HG03025 (cell line): ENCODE measurements at regions not wholly inside any gene's neighbourhood (a gene's known extent, or its start where the extent isn't known, plus 50 kb on each side); places are given as distances from the start of the nearest gene placed in this dataset.

Experiments
- ATAC-seq: cut with Tn5 transposase; IDR thresholded peaks from one replicate; pipeline ENCODE4 v1.9.1; 2021; ENCODE audit warnings: mild to moderate bottlenecking, moderate library complexity; ENCODE audit not compliant: unreplicated experiment, low FRiP score

GRCh38 chr21:24208562-24209260, 1398.6 kb downstream of the MRPL39 start:
- ATAC-seq, result no peak

GRCh38 chr21:24205319-24205718, 1402.0 kb downstream of the MRPL39 start:
- ATAC-seq, result no peak

GRCh38 chr21:24204641-24205040, 1402.6 kb downstream of the MRPL39 start:
- no peak for ATAC-seq

- no peak for ATAC-seq
Measured at GRCh38 chr21:24200052-24200451, 1407.2 kb downstream of the MRPL39 start.

- ATAC-seq, result no peak
Measured at GRCh38 chr21:24197923-24198322, 1409.4 kb downstream of the MRPL39 start.

- no peak for ATAC-seq
Measured at GRCh38 chr21:24197132-24197643, 1410.1 kb downstream of the MRPL39 start.

- no peak for ATAC-seq
Measured at GRCh38 chr21:24188506-24188905, 1418.8 kb downstream of the MRPL39 start.

GRCh38 chr21:24183077-24183476, 1424.2 kb downstream of the MRPL39 start:
- no peak for ATAC-seq

- no peak for ATAC-seq
Measured at GRCh38 chr21:24179110-24179509, 1428.2 kb downstream of the MRPL39 start.

GRCh38 chr21:24175106-24175505, 1432.2 kb downstream of the MRPL39 start:
- no peak for ATAC-seq

- ATAC-seq, result no peak
Measured at GRCh38 chr21:24171736-24172135, 1435.5 kb downstream of the MRPL39 start.

- ATAC-seq, result no peak
Measured at GRCh38 chr21:24163539-24163938, 1443.7 kb downstream of the MRPL39 start.

GRCh38 chr21:24160528-24160927, 1446.8 kb downstream of the MRPL39 start:
- ATAC-seq, result no peak

- ATAC-seq, result no peak
Measured at GRCh38 chr21:24153137-24153536, 1454.1 kb downstream of the MRPL39 start.

- ATAC-seq, result no peak
Measured at GRCh38 chr21:24150753-24151152, 1456.5 kb downstream of the MRPL39 start.

- ATAC-seq, result no peak
Measured at GRCh38 chr21:24148461-24148860, 1458.8 kb downstream of the MRPL39 start.

GRCh38 chr21:24147674-24148073, 1459.6 kb downstream of the MRPL39 start:
- no peak for ATAC-seq

GRCh38 chr21:24131056-24131455, 1476.2 kb downstream of the MRPL39 start:
- no peak for ATAC-seq

- ATAC-seq, result no peak
Measured at GRCh38 chr21:24127651-24128050, 1479.6 kb downstream of the MRPL39 start.

GRCh38 chr21:24123785-24124184, 1483.5 kb downstream of the MRPL39 start:
- no peak for ATAC-seq

GRCh38 chr21:24118738-24119459, 1488.4 kb downstream of the MRPL39 start:
- ATAC-seq, result no peak

GRCh38 chr21:24115141-24115540, 1492.1 kb downstream of the MRPL39 start:
- ATAC-seq, result no peak
